PC-9 (cell line): ENCODE measurements at regions not wholly inside any gene's neighbourhood (a gene's known extent, or its start where the extent isn't known, plus 50 kb on each side); places are given as distances from the start of the nearest gene placed in this dataset.

Experiments used
- BruUV-seq: library from RNA; stranded (reverse); fragments of 400-500 nt; replicated peaks from 2 replicates; lab custom pipeline; 2021; lab: Mats Ljungman, UMichigan
- CTCF ChIA-PET: fragments of 300-600 bp; sonication (Branson Sonifier 250); formaldehyde crosslinking; loops from one replicate; lab custom pipeline; 2022; ENCODE audit warnings: antibody characterized with exemption; lab: Charles Lee
- POLR2A ChIA-PET: fragments of 300-600 bp; sonication (Branson Sonifier 250); formaldehyde crosslinking; loops from one replicate; lab custom pipeline; 2022; ENCODE audit warnings: antibody characterized with exemption; ENCODE audit not compliant: unreplicated experiment; lab: Charles Lee
- DNase-seq, 2 experiments: peaks; one replicate each; pipeline versions ENCODE4 v3.0.0 to v3.0.0-alpha.2; 2015 to 2022; ENCODE audit warnings: mixed read lengths in 1 of 2
- H2AFZ ChIP-seq: fragments of 200-600 bp; sonication (generic); 2 replicates; pipeline ENCODE4 v1.8.1; 2017; ENCODE audit warnings: antibody characterized with exemption
- H3F3A ChIP-seq: fragments of 200-600 bp; sonication (generic); 2 replicates; pipeline ENCODE4 v1.8.1; 2017; ENCODE audit warnings: antibody characterized with exemption, mild to moderate bottlenecking, low read depth; ENCODE audit not compliant: insufficient read depth
- H3K27ac ChIP-seq: fragments of 200-600 bp; sonication (generic); 2 replicates; pipeline ENCODE4 v1.6.1; 2016; ENCODE audit warnings: mixed run types
- H3K27me3 ChIP-seq: fragments of 200-600 bp; sonication (generic); 2 replicates; pipeline ENCODE4 v1.6.1; 2016; ENCODE audit warnings: low read depth, mixed run types; ENCODE audit not compliant: insufficient read depth
- H3K36me3 ChIP-seq: fragments of 200-600 bp; sonication (generic); 2 replicates; pipeline ENCODE4 v1.6.1; 2016; ENCODE audit warnings: low read depth, mixed run types
- H3K4me1 ChIP-seq: fragments of 200-600 bp; sonication (generic); replicated peaks from 2 replicates; pipeline ENCODE4 v1.6.1; 2016; ENCODE audit warnings: mixed run types; ENCODE audit not compliant: insufficient read depth
- H3K4me2 ChIP-seq: fragments of 200-600 bp; sonication (generic); 2 replicates; pipeline ENCODE4 v1.6.1; 2017; ENCODE audit warnings: mixed run types
- H3K4me3 ChIP-seq: fragments of 200-600 bp; sonication (generic); 2 replicates; pipeline ENCODE4 v1.6.1; 2016; ENCODE audit warnings: mixed run types
- H3K79me2 ChIP-seq: fragments of 200-600 bp; sonication (generic); 2 replicates; pipeline ENCODE4 v1.6.1; 2017; ENCODE audit warnings: low read depth, mixed run types
- H3K9me2 ChIP-seq: fragments of 200-600 bp; sonication (generic); 2 replicates; pipeline ENCODE4 v1.8.1; 2017; ENCODE audit warnings: mild to moderate bottlenecking; ENCODE audit not compliant: insufficient read depth
- H3K9me3 ChIP-seq: fragments of 200-600 bp; sonication (generic); 2 replicates; pipeline ENCODE4 v1.8.1; 2016; ENCODE audit warnings: low read depth; ENCODE audit not compliant: insufficient read depth
- H4K20me1 ChIP-seq: fragments of 200-600 bp; sonication (generic); 2 replicates; pipeline ENCODE4 v1.8.1; 2017; ENCODE audit not compliant: insufficient read depth
- EZH2 ChIP-seq: fragments of 200-600 bp; sonication (generic); IDR thresholded peaks from 2 replicates; pipeline ENCODE4 v1.8.0; 2017; ENCODE audit warnings: antibody characterized with exemption, low read depth
- intact Hi-C: fragments of 100-400 bp; cut with micrococcal nuclease; formaldehyde crosslinking; loops from one replicate; pipeline ENCODE4 v1.10.0; 2022; ENCODE audit not compliant: unreplicated experiment
- TF ChIP-seq, protein P1 (sequence below): fragments of 200-600 bp; sonication (generic); conservative IDR thresholded peaks from 2 replicates; pipeline ENCODE4 v1.6.1; 2017; ENCODE audit warnings: mixed run types, antibody characterized with exemption, mild to moderate bottlenecking, moderate library complexity

DNA sequence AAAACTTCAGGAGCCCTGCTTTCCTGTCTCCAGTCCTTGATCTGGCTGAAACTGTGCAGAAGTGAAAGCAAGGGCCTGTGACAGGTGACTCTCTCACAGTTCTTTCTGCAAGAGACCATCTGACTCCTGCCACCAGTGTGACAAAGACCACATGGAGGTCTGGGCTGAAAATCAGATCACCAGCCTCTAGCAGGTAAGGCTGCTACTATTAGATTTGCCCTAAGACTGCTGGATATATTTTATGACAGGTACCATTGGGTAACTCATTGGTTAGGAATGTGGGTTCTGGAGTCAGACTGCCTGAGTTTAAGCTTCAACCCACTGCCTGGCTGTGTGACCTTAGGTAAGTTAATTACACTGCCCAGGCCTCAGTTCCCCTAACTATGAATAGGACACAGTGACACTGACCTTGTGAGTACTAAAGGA is 163.3 kb upstream of the SLC7A11 start:
- Histone ChIP-seq H3K79me2 (no peaks in the 10 kb centered on the region), H3K27me3 (no peaks in the 10 kb centered on the region), H3K4me2 (peak overlapping the region; percentile 9), H3K36me3 (no peaks in the 10 kb centered on the region), H2AFZ (0 out of 2 replicates have a peak overlapping the region, but pooled peaks have one; percentile 33), H3K9me2 (no peaks in the 10 kb centered on the region), H3K4me1 (peaks cover 20% of the 10 kb centered on the region), H3K27ac (peak overlapping the region; percentile 43; the same call in 1 of the 2 replicates), H4K20me1 (no peaks in the 10 kb centered on the region), H3K4me3 (no peak overlapping the region), H3K9me3 (no peaks in the 10 kb centered on the region), H3F3A (peaks cover 8% of the 10 kb centered on the region; the same call in 1 of the 2 replicates)
- BruUV-seq, result no TSS peak
- TF ChIP-seq, protein P1, sequence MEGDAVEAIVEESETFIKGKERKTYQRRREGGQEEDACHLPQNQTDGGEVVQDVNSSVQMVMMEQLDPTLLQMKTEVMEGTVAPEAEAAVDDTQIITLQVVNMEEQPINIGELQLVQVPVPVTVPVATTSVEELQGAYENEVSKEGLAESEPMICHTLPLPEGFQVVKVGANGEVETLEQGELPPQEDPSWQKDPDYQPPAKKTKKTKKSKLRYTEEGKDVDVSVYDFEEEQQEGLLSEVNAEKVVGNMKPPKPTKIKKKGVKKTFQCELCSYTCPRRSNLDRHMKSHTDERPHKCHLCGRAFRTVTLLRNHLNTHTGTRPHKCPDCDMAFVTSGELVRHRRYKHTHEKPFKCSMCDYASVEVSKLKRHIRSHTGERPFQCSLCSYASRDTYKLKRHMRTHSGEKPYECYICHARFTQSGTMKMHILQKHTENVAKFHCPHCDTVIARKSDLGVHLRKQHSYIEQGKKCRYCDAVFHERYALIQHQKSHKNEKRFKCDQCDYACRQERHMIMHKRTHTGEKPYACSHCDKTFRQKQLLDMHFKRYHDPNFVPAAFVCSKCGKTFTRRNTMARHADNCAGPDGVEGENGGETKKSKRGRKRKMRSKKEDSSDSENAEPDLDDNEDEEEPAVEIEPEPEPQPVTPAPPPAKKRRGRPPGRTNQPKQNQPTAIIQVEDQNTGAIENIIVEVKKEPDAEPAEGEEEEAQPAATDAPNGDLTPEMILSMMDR, result no peak
- no peak for TF ChIP-seq EZH2
- CTCF ChIA-PET, result no interaction called here
- peak; percentile 5 to 49 for DNase-seq
- POLR2A ChIA-PET, result interaction anchor here (0.6 kb wide), 1 partner anchor 166 kb away, joined by 7 read pairs; no protein-coding TSS in a partner anchor
- intact Hi-C loops, result no loop called here

DNA sequence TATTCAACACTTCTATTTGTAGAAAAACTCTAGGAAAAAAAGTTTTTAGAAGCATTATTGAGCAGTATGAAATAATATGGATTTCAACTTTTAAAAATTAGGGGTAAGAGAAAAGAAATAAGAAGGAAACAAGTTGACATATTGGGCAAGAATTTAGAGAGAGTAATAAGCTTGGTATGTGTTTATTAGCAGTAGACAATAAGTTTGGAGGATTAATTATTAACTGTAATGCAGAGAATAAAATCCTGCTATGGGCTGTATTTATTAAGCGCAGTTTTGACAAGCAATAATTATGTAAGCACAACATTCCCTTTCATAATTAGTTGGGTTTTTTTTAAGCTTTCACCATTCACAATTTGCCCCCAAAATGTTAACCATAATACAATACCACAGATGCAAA is 162.7 kb upstream of the SLC7A11 start:
- Histone ChIP-seq H3K9me3 (no peaks in the 10 kb centered on the region), H3K9me2 (no peaks in the 10 kb centered on the region), H3F3A (peaks cover 8% of the 10 kb centered on the region; the same call in 1 of the 2 replicates), H2AFZ (no peak overlapping the region), H3K36me3 (no peaks in the 10 kb centered on the region), H3K79me2 (no peaks in the 10 kb centered on the region), H3K4me1 (peaks cover 20% of the 10 kb centered on the region), H3K4me2 (no peak overlapping the region), H4K20me1 (no peaks in the 10 kb centered on the region), H3K27ac (no peak overlapping the region), H3K27me3 (no peaks in the 10 kb centered on the region), H3K4me3 (no peak overlapping the region)
- POLR2A ChIA-PET, result no interaction called here
- no peak for TF ChIP-seq EZH2
- TF ChIP-seq, protein P1, result no peak
- BruUV-seq, result no TSS peak
- no peak for DNase-seq
- intact Hi-C loops, result no loop called here
- CTCF ChIA-PET, result no interaction called here

DNA sequence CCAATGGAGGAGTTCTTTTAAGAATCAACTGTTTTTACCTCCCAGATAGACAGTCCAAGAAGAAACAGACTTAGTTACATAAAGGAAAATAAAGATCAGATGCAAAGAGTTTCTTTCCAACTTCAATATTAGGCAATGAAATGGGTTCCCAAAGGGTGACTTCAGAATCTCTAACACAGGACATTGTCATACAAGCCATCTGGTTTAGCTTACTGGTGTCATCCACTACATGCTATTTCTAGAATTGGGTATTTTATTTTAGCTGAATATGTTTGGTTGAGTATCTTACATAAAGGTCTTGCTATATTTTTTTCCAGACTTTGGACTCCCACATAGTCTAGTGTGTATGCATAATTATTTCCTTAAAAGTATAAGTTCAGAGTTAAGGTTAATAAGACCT is 162.1 kb upstream of the SLC7A11 start:
- Histone ChIP-seq H3K4me3 (no peak overlapping the region), H4K20me1 (no peaks in the 10 kb centered on the region), H3K4me1 (peaks cover 20% of the 10 kb centered on the region), H3F3A (peaks cover 8% of the 10 kb centered on the region; the same call in 1 of the 2 replicates), H3K27ac (no peak overlapping the region), H3K36me3 (no peaks in the 10 kb centered on the region), H3K9me3 (no peaks in the 10 kb centered on the region), H3K79me2 (no peaks in the 10 kb centered on the region), H3K4me2 (no peak overlapping the region), H3K9me2 (no peaks in the 10 kb centered on the region), H2AFZ (no peak overlapping the region), H3K27me3 (no peaks in the 10 kb centered on the region)
- ChIA-PET POLR2A (no interaction called here), CTCF (no interaction called here)
- intact Hi-C loops, result no loop called here
- no peak for DNase-seq
- no TSS peak for BruUV-seq
- no peak for TF ChIP-seq EZH2
- TF ChIP-seq, protein P1, result no peak
